ENCODE measurements at regions not wholly inside any gene's neighbourhood (a gene's known extent, or its start where the extent isn't known, plus 50 kb on each side); places are given as distances from the start of the nearest gene placed in this dataset.

DNA sequence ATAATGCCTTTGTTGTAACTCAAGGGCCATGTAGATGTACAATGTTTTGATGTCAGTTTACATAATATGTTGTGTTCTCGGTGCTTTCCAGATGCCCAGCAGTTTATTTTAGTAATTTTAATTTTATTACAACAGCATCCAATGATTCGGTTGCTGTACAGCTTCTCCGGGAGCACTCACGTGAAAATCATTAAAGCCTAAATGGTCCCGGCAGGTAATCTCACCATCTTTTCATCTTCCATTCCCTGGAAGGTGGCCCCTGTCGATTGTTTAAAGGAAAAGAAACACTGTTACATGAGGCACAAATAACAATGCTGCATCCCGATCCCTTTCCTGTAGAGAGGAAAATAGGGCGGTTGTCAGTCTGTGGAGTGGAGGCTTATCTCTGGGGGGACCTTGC lies 498.1 kb downstream of the SLC4A3 start:
- WGBS, 2 donors (ENCODE audit: low coverage in 1 of 2) = 82 to 87% methylated on average over 7 to 8 of the region's 8 CpGs
- DNase-seq = no peak
- in situ Hi-C loops (cut with MboI; ENCODE audit: low pct_ligation_motif_present in 1 of 4, low pct_unique_long_range_greater_than_20kb in 1 of 4, low sequenced_read_pairs in 3 of 4) (no loop called here), intact Hi-C loops (cut with DNase I; ENCODE audit: low total_unique reads) (no loop called here)
- no peak for TF ChIP-seq POLR2AphosphoS5 (IDR thresholded peaks at IDR 0.05)
- no peak for TF ChIP-seq POLR2A (IDR thresholded peaks at IDR 0.05)
- TF ChIP-seq, protein P1, sequence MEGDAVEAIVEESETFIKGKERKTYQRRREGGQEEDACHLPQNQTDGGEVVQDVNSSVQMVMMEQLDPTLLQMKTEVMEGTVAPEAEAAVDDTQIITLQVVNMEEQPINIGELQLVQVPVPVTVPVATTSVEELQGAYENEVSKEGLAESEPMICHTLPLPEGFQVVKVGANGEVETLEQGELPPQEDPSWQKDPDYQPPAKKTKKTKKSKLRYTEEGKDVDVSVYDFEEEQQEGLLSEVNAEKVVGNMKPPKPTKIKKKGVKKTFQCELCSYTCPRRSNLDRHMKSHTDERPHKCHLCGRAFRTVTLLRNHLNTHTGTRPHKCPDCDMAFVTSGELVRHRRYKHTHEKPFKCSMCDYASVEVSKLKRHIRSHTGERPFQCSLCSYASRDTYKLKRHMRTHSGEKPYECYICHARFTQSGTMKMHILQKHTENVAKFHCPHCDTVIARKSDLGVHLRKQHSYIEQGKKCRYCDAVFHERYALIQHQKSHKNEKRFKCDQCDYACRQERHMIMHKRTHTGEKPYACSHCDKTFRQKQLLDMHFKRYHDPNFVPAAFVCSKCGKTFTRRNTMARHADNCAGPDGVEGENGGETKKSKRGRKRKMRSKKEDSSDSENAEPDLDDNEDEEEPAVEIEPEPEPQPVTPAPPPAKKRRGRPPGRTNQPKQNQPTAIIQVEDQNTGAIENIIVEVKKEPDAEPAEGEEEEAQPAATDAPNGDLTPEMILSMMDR (IDR thresholded peaks at IDR 0.05) = no peak
- no peak for TF ChIP-seq EP300 (IDR thresholded peaks at IDR 0.05; ENCODE audit: low read depth)
- Histone ChIP-seq H3K36me3 (no peaks in the 10 kb centered on the region), H3K4me1 (no peaks in the 10 kb centered on the region), H3K27me3 (no peaks in the 10 kb centered on the region), H3K27ac (no peak overlapping the region), H3K4me3 (no peak overlapping the region), H3K9me3 (no peaks in the 10 kb centered on the region)

DNA sequence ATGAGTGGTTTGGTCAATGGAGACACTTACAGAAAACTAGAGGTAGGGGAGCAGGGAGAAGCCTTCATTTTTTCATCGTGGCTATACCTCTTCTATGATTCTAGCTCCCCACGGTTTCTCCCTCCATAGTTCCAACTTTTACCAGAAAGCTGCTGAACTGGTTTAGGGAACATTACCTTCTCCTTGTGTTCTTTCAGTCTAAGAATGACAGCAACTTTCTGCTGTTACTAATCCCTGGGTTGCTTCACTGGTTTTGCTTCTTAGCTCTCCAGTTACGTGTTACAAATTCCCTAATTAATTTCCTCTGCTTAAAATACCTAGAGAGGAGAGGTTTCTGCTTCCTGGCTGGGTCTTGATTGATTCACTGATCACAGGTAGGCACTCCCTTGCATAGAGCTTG lies 499.9 kb downstream of the SLC4A3 start:
- no peaks in the 10 kb centered on the region for H3K27me3 ChIP-seq
- TF ChIP-seq, protein P1 (IDR thresholded peaks at IDR 0.05) = no peak
- TF ChIP-seq EP300 (IDR thresholded peaks at IDR 0.05; ENCODE audit: low read depth) = no peak
- TF ChIP-seq POLR2A (IDR thresholded peaks at IDR 0.05) = no peak
- no peak for TF ChIP-seq POLR2AphosphoS5 (IDR thresholded peaks at IDR 0.05)
- H3K4me1 ChIP-seq = no peaks in the 10 kb centered on the region
- H3K27ac ChIP-seq = no peak overlapping the region
- H3K4me3 ChIP-seq = no peak overlapping the region
- no peaks in the 10 kb centered on the region for H3K9me3 ChIP-seq
- DNase-seq = no peak
- in situ Hi-C loops (cut with MboI; ENCODE audit: low pct_ligation_motif_present in 1 of 4, low pct_unique_long_range_greater_than_20kb in 1 of 4, low sequenced_read_pairs in 3 of 4) (no loop called here), intact Hi-C loops (cut with DNase I; ENCODE audit: low total_unique reads) (no loop called here)
- 65 to 87% methylated on average over 3 of the region's 3 CpGs for WGBS, 2 donors (ENCODE audit: low coverage in 1 of 2)
- H3K36me3 ChIP-seq = no peaks in the 10 kb centered on the region

DNA sequence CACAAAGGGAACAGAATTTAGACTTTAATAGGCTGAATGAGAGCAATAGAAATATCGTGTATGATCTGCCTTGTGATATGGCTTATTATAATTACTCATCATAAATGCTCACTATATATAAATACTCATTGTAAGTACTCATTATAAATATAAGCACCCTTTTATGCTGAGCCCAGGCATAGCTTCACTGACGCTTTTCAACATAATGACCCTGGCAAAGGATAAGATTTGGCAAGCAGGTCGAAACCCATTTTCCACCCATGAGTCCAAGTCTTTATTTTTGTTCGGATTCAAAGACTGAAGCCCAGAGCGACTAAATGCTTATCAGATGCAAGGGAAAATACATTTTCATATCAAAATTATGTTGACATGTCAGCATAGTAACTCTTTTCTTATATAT lies 500.4 kb downstream of the SLC4A3 start:
- H3K4me3 ChIP-seq = no peak overlapping the region
- 60 to 70% methylated on average over 5 of the region's 5 CpGs for WGBS, 2 donors (ENCODE audit: low coverage in 1 of 2)
- no peak for DNase-seq
- H3K36me3 ChIP-seq = no peaks in the 10 kb centered on the region
- in situ Hi-C loops (cut with MboI; ENCODE audit: low pct_ligation_motif_present in 1 of 4, low pct_unique_long_range_greater_than_20kb in 1 of 4, low sequenced_read_pairs in 3 of 4) = no loop called here
- no peaks in the 10 kb centered on the region for H3K4me1 ChIP-seq
- no peaks in the 10 kb centered on the region for H3K9me3 ChIP-seq
- no peak overlapping the region for H3K27ac ChIP-seq
- intact Hi-C loops (cut with DNase I; ENCODE audit: low total_unique reads) = no loop called here
- no peaks in the 10 kb centered on the region for H3K27me3 ChIP-seq
- no peak for TF ChIP-seq EP300 (IDR thresholded peaks at IDR 0.05; ENCODE audit: low read depth)
- TF ChIP-seq POLR2A (IDR thresholded peaks at IDR 0.05) = no peak
- no peak for TF ChIP-seq POLR2AphosphoS5 (IDR thresholded peaks at IDR 0.05)
- TF ChIP-seq, protein P1 (IDR thresholded peaks at IDR 0.05) = no peak

DNA sequence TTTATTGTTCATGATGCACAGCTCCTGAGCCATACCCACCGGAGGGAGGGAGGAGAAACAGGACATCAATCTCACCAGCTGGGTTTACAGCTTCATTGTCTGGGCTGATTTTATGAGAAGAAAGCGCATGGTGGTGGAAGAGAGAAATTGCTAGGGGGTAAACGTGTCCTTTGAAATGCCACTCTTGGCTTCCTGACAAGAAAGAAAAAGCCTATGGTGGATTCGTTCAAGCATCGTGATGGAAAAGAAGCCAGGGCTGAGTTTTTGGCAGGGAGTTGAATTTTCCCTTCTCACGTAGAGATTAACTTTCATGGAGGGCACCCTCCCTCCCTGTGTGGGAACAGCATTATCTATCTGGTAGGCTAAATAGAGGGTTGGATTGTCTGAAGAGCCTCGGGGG lies 502.0 kb downstream of the SLC4A3 start:
- DNase-seq = no peak
- no peaks in the 10 kb centered on the region for H3K27me3 ChIP-seq
- H3K27ac ChIP-seq = no peak overlapping the region
- WGBS, 2 donors (ENCODE audit: low coverage in 1 of 2) = 53 to 54% methylated on average over 6 to 7 of the region's 7 CpGs
- no peaks in the 10 kb centered on the region for H3K4me1 ChIP-seq
- no peaks in the 10 kb centered on the region for H3K9me3 ChIP-seq
- H3K36me3 ChIP-seq = no peaks in the 10 kb centered on the region
- no peak for TF ChIP-seq POLR2AphosphoS5 (IDR thresholded peaks at IDR 0.05)
- no peak for TF ChIP-seq EP300 (IDR thresholded peaks at IDR 0.05; ENCODE audit: low read depth)
- TF ChIP-seq, protein P1 (IDR thresholded peaks at IDR 0.05) = no peak
- TF ChIP-seq POLR2A (IDR thresholded peaks at IDR 0.05) = no peak
- intact Hi-C loops (cut with DNase I; ENCODE audit: low total_unique reads) = no loop called here
- no peak overlapping the region for H3K4me3 ChIP-seq
- in situ Hi-C loops (cut with MboI; ENCODE audit: low pct_ligation_motif_present in 1 of 4, low pct_unique_long_range_greater_than_20kb in 1 of 4, low sequenced_read_pairs in 3 of 4) = no loop called here

Measured in transverse colon (tissue), 4 donors.